ENCODE measurements at regions not wholly inside any gene's neighbourhood (a gene's known extent, or its start where the extent isn't known, plus 50 kb on each side); places are given as distances from the start of the nearest gene placed in this dataset.

GRCh38 chr5:58228896-58229295 lies 231.0 kb downstream of the PLK2 start:
- DNase-seq (ENCODE audit: low read depth) = no peak
- in situ Hi-C loops (cut with HindIII; ENCODE audit: low sequenced_read_pairs) = no loop called here
- TF ChIP-seq CTCF (IDR thresholded peaks at IDR 0.05; ENCODE audit: low read depth, low read length, missing control alignments) = no peak
- no peak overlapping the region for H3K4me3 ChIP-seq (ENCODE audit: low read depth, low read length)

GRCh38 chr5:58227858-58228257 lies 232.0 kb downstream of the PLK2 start:
- no peak for DNase-seq (ENCODE audit: low read depth)
- in situ Hi-C loops (cut with HindIII; ENCODE audit: low sequenced_read_pairs) = no loop called here
- no peak for TF ChIP-seq CTCF (IDR thresholded peaks at IDR 0.05; ENCODE audit: low read depth, low read length, missing control alignments)
- no peak overlapping the region for H3K4me3 ChIP-seq (ENCODE audit: low read depth, low read length)

- in situ Hi-C loops (cut with HindIII; ENCODE audit: low sequenced_read_pairs) = no loop called here
- DNase-seq (ENCODE audit: low read depth) = no peak
- no peak overlapping the region for H3K4me3 ChIP-seq (ENCODE audit: low read depth, low read length)
- TF ChIP-seq CTCF (IDR thresholded peaks at IDR 0.05; ENCODE audit: low read depth, low read length, missing control alignments) = no peak
Measured at GRCh38 chr5:58224661-58225060, 235.2 kb downstream of the PLK2 start.

DNA sequence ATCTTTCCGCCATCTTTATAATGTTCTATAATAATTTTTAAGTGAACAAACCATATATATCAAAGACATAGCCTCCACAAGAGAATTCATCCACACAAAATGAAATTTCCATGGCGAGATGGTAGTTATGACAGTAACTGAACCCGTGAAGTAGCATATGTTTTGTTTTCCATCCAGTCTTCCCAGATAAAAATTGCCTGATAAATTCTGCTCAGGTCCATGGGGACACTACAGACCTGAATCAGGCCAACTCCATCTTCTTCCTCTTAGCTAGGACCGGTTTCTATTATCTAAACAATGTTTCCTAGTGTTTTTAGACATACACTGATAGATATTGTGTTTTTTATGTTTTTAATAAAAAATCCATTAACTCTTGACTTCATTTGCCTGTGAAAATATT lies 235.7 kb downstream of the PLK2 start:
- TF ChIP-seq CTCF (IDR thresholded peaks at IDR 0.05; ENCODE audit: low read depth, low read length, missing control alignments) = no peak
- H3K4me3 ChIP-seq (ENCODE audit: low read depth, low read length) = no peak overlapping the region
- no peak for DNase-seq (ENCODE audit: low read depth)
- in situ Hi-C loops (cut with HindIII; ENCODE audit: low sequenced_read_pairs) = no loop called here

- no peak for DNase-seq (ENCODE audit: low read depth)
- no peak overlapping the region for H3K4me3 ChIP-seq (ENCODE audit: low read depth, low read length)
- TF ChIP-seq CTCF (IDR thresholded peaks at IDR 0.05; ENCODE audit: low read depth, low read length, missing control alignments) = no peak
- in situ Hi-C loops (cut with HindIII; ENCODE audit: low sequenced_read_pairs) = no loop called here
Measured at GRCh38 chr5:58215364-58215763, 244.5 kb downstream of the PLK2 start.

DNA sequence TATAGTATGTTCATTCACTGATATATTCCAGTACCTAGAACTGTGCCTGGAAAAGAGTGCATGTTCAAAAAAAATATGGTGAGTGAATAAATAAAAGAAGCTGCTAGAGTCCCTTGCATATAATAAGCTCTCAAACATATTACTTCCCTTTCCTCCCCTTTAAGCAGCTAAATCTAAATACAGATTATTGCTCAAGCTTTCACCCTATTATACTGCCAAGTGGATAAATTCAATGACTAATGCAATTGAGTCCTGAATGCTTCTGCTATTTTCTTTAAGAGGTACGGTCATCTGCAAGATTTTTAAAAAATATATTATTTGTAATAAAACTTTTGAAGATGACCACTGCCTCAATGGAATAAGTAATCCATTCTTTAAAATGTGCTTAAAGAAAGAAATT lies 248.4 kb downstream of the PLK2 start:
- DNase-seq (ENCODE audit: low read depth) = no peak
- H3K4me3 ChIP-seq (ENCODE audit: low read depth, low read length) = no peak overlapping the region
- in situ Hi-C loops (cut with HindIII; ENCODE audit: low sequenced_read_pairs) = no loop called here
- no peak for TF ChIP-seq CTCF (IDR thresholded peaks at IDR 0.05; ENCODE audit: low read depth, low read length, missing control alignments)

DNA sequence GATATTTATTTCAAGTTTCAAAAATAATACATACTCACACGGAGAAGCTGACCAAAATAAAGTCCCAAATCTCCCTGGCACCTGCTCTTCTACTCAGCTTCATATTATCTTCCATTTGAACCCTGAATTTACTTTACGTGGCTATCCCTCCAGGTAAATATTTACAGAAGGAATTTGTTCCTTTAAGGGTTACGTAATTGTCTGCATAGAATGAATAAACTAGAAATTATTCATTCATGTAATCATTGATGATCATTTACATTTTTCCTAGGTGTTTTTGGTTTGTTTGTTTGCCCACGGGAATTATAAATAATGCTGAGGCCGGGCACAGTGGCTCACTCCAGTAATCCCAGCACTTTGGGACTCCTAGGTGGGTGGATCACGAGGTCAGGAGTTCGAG lies 251.2 kb downstream of the PLK2 start:
- no peak for DNase-seq (ENCODE audit: low read depth)
- no peak for TF ChIP-seq CTCF (IDR thresholded peaks at IDR 0.05; ENCODE audit: low read depth, low read length, missing control alignments)
- in situ Hi-C loops (cut with HindIII; ENCODE audit: low sequenced_read_pairs) = no loop called here

More for the DNA sequence above, 251.2 kb downstream of the PLK2 start:
- no peak overlapping the region for H3K4me3 ChIP-seq (ENCODE audit: low read depth, low read length)
